Fibroblast of the aortic adventitia (primary cell): ENCODE measurements at regions not wholly inside any gene's neighbourhood (a gene's known extent, or its start where the extent isn't known, plus 50 kb on each side); places are given as distances from the start of the nearest gene placed in this dataset.
A peak's percentile ranks its signal among the peaks of the same experiment; 100 is the strongest.

ENCODE experiments used
- DNase-seq: peaks from one replicate; pipeline ENCODE4 v3.0.0-alpha.2; 2010; ENCODE audit warnings: low read depth
- H3K4me3 ChIP-seq: 2 replicates; pipeline ENCODE4 v1.5.1; 2011; ENCODE audit warnings: low read depth, mild to moderate bottlenecking, control low read depth, low read length, moderate library complexity
- CTCF ChIP-seq: IDR thresholded peaks from 2 replicates; pipeline ENCODE4 v1.5.1; 2011; ENCODE audit warnings: mild to moderate bottlenecking, low read length, control low read depth, inconsistent platforms; ENCODE audit not compliant: insufficient read depth

- peak; percentile 8 for DNase-seq
- no peak for TF ChIP-seq CTCF
- H3K4me3 ChIP-seq: no peak overlapping the region
Observed at GRCh38 chr4:41331224-41331623, 74.5 kb downstream of the UCHL1 start.

GRCh38 chr4:41332510-41333054 is 75.9 kb downstream of the UCHL1 start:
- no peak for DNase-seq
- TF ChIP-seq CTCF: no peak
- no peak overlapping the region for H3K4me3 ChIP-seq

- TF ChIP-seq CTCF: no peak
- no peak for DNase-seq
- no peak overlapping the region for H3K4me3 ChIP-seq
Observed at GRCh38 chr4:41334182-41334581, 77.5 kb downstream of the UCHL1 start.

- peak; percentile 68 for DNase-seq
- H3K4me3 ChIP-seq: no peak overlapping the region
- no peak for TF ChIP-seq CTCF
Observed at GRCh38 chr4:41339812-41340809, 83.4 kb downstream of the UCHL1 start.

GRCh38 chr4:41346306-41347061 is 89.8 kb downstream of the UCHL1 start:
- no peak overlapping the region for H3K4me3 ChIP-seq
- TF ChIP-seq CTCF: no peak
- no peak for DNase-seq

- DNase-seq: peak; percentile 26
- no peak overlapping the region for H3K4me3 ChIP-seq
- TF ChIP-seq CTCF: no peak
Observed at GRCh38 chr4:41349021-41349420, 92.3 kb downstream of the UCHL1 start.
